ENCODE measurements at regions not wholly inside any gene's neighbourhood (a gene's known extent, or its start where the extent isn't known, plus 50 kb on each side); places are given as distances from the start of the nearest gene placed in this dataset.
"Not testable (repeated sequence)": the region's sequence is repeated elsewhere in the genome, so short reads cannot be mapped to it uniquely, and the experiment has no call there.

GRCh38 chr6:139698526-139699176 is 324.2 kb upstream of the CITED2 start:
- TF ChIP-seq CTCF (IDR thresholded peaks at IDR 0.05) (no peak), POLR2AphosphoS5 (IDR thresholded peaks at IDR 0.05) (no peak), POLR2A (IDR thresholded peaks at IDR 0.05) (no peak), EP300 (IDR thresholded peaks at IDR 0.05) (no peak)

GRCh38 chr6:139697856-139698255 is 323.4 kb upstream of the CITED2 start:
- not testable (repeated sequence) for H3K36me3 ChIP-seq, H3K27ac ChIP-seq, ATAC-seq, H3K27me3 ChIP-seq, H3K4me3 ChIP-seq, H3K9me3 ChIP-seq, H3K4me1 ChIP-seq
- no CpG with 5 or more reads among the region's 23 CpGs for WGBS, 2 donors (ENCODE audit: low coverage in 1 of 2)

More at GRCh38 chr6:139698526-139699176, 324.2 kb upstream of the CITED2 start:
- Histone ChIP-seq H3K27ac (peak overlapping the region in 2 of 4 donors; percentile 19 to 20), H3K27me3 (no peaks in the 10 kb centered on the region), H3K4me3 (no peak overlapping the region), H3K4me1 (no peaks in the 10 kb centered on the region), H3K9me3 (no peaks in the 10 kb centered on the region), H3K36me3 (no peaks in the 10 kb centered on the region)
- 81 to 100% methylated on average over 2 to 3 of the region's 3 CpGs for WGBS, 2 donors (ENCODE audit: low coverage in 1 of 2)
- ATAC-seq = peak; percentile 58

- H3K9me3 ChIP-seq, H3K4me3 ChIP-seq, ATAC-seq, H3K27ac ChIP-seq, H3K36me3 ChIP-seq, H3K4me1 ChIP-seq, H3K27me3 ChIP-seq: not testable (repeated sequence)
- WGBS, 2 donors (ENCODE audit: low coverage in 1 of 2) = 92 to 98% methylated on average over 7 to 14 of the region's 16 CpGs
Measured at GRCh38 chr6:139696991-139697390, 322.5 kb upstream of the CITED2 start.

- TF ChIP-seq EP300 (IDR thresholded peaks at IDR 0.05) (no peak), CTCF (IDR thresholded peaks at IDR 0.05) (no peak), POLR2AphosphoS5 (IDR thresholded peaks at IDR 0.05) (no peak), POLR2A (IDR thresholded peaks at IDR 0.05) (no peak)
- Histone ChIP-seq H3K27ac (no peak overlapping the region), H3K9me3 (no peaks in the 10 kb centered on the region), H3K27me3 (no peaks in the 10 kb centered on the region), H3K4me3 (no peak overlapping the region), H3K4me1 (no peaks in the 10 kb centered on the region), H3K36me3 (no peaks in the 10 kb centered on the region)
- 90 to 100% methylated on average over 1 of the region's 1 CpG for WGBS, 2 donors (ENCODE audit: low coverage in 1 of 2)
- no peak for ATAC-seq
Measured at GRCh38 chr6:139695361-139695760, 320.9 kb upstream of the CITED2 start.

- Histone ChIP-seq H3K36me3 (no peaks in the 10 kb centered on the region), H3K27me3 (no peaks in the 10 kb centered on the region), H3K4me1 (no peaks in the 10 kb centered on the region), H3K9me3 (no peaks in the 10 kb centered on the region), H3K4me3 (no peak overlapping the region), H3K27ac (no peak overlapping the region)
- 83 to 85% methylated on average over 1 of the region's 1 CpG for WGBS, 2 donors (ENCODE audit: low coverage in 1 of 2)
- no peak for ATAC-seq
- no peak for TF ChIP-seq POLR2A (IDR thresholded peaks at IDR 0.05)
- no peak for TF ChIP-seq POLR2AphosphoS5 (IDR thresholded peaks at IDR 0.05)
- no peak for TF ChIP-seq EP300 (IDR thresholded peaks at IDR 0.05)
- no peak for TF ChIP-seq CTCF (IDR thresholded peaks at IDR 0.05)
Measured at GRCh38 chr6:139693735-139694134, 319.3 kb upstream of the CITED2 start.

- H3K27me3 ChIP-seq = no peaks in the 10 kb centered on the region
- H3K4me1 ChIP-seq = no peaks in the 10 kb centered on the region
- no peaks in the 10 kb centered on the region for H3K9me3 ChIP-seq
- TF ChIP-seq EP300 (IDR thresholded peaks at IDR 0.05) (no peak), CTCF (IDR thresholded peaks at IDR 0.05) (no peak), POLR2AphosphoS5 (IDR thresholded peaks at IDR 0.05) (no peak), POLR2A (IDR thresholded peaks at IDR 0.05) (no peak)
- H3K4me3 ChIP-seq = no peak overlapping the region
- H3K27ac ChIP-seq = no peak overlapping the region
- 90% methylated on average over 1 of the region's 1 CpG; no CpG with 5 or more reads in 1 of the 2 donors for WGBS, 2 donors (ENCODE audit: low coverage in 1 of 2)
- H3K36me3 ChIP-seq = no peaks in the 10 kb centered on the region
- ATAC-seq = no peak
Measured at GRCh38 chr6:139690007-139690406, 315.6 kb upstream of the CITED2 start.
